GM23248 (cell line): ENCODE measurements at regions not wholly inside any gene's neighbourhood (a gene's known extent, or its start where the extent isn't known, plus 50 kb on each side); places are given as distances from the start of the nearest gene placed in this dataset.
"Not testable (repeated sequence)": the region's sequence is repeated elsewhere in the genome, so short reads cannot be mapped to it uniquely, and the experiment has no call there.

Experiments used
- DNase-seq: peaks from one replicate; pipeline ENCODE4 v3.0.0-alpha.2; 2015
- H2AFZ ChIP-seq: fragments of 200-600 bp; sonication (generic); 2 replicates; pipeline ENCODE4 v1.6.1; 2016; ENCODE audit warnings: antibody characterized with exemption
- H3F3A ChIP-seq: fragments of 200-600 bp; sonication (generic); 2 replicates; pipeline ENCODE4 v1.6.1; 2016; ENCODE audit warnings: mild to moderate bottlenecking, antibody characterized with exemption, mixed run types; ENCODE audit not compliant: insufficient read depth
- H3K27ac ChIP-seq: fragments of 200-600 bp; sonication (generic); 2 replicates; pipeline ENCODE4 v1.5.1; 2016; ENCODE audit warnings: mild to moderate bottlenecking
- H3K27me3 ChIP-seq: fragments of 200-600 bp; sonication (generic); replicated peaks from 2 replicates; pipeline ENCODE4 v1.6.1; 2016; ENCODE audit warnings: mild to moderate bottlenecking; ENCODE audit not compliant: insufficient read depth
- H3K36me3 ChIP-seq: fragments of 200-600 bp; sonication (generic); 2 replicates; pipeline ENCODE4 v1.6.1; 2016; ENCODE audit warnings: low read depth, mild to moderate bottlenecking
- H3K4me1 ChIP-seq: fragments of 200-600 bp; sonication (generic); 2 replicates; pipeline ENCODE4 v1.6.1; 2016; ENCODE audit warnings: mild to moderate bottlenecking; ENCODE audit not compliant: insufficient read depth
- H3K4me2 ChIP-seq: fragments of 200-600 bp; sonication (generic); one replicate; pipeline ENCODE4 v1.6.1; 2016; ENCODE audit warnings: mild to moderate bottlenecking; ENCODE audit not compliant: unreplicated experiment
- H3K4me3 ChIP-seq: fragments of 200-600 bp; sonication (generic); 2 replicates; pipeline ENCODE4 v1.5.1; 2016; ENCODE audit warnings: mild to moderate bottlenecking
- H3K79me2 ChIP-seq: fragments of 200-600 bp; sonication (generic); 2 replicates; pipeline ENCODE4 v1.6.1; 2016; ENCODE audit warnings: mild to moderate bottlenecking; ENCODE audit not compliant: insufficient read depth
- H3K9ac ChIP-seq: fragments of 200-600 bp; sonication (generic); 2 replicates; pipeline ENCODE4 v1.6.1; 2016; ENCODE audit warnings: mild to moderate bottlenecking
- H3K9me2 ChIP-seq: fragments of 200-600 bp; sonication (generic); 2 replicates; pipeline ENCODE4 v1.6.1; 2016; ENCODE audit warnings: mixed run types, mild to moderate bottlenecking, moderate library complexity; ENCODE audit not compliant: insufficient read depth
- H3K9me3 ChIP-seq: fragments of 200-600 bp; sonication (generic); one replicate; pipeline ENCODE4 v1.6.1; 2017; ENCODE audit warnings: low read depth
- H4K20me1 ChIP-seq: fragments of 200-600 bp; sonication (generic); 2 replicates; pipeline ENCODE4 v1.6.0; 2016; ENCODE audit not compliant: insufficient read depth
- EZH2 ChIP-seq: fragments of 200-600 bp; sonication (generic); IDR thresholded peaks from 2 replicates; pipeline ENCODE4 v1.6.1; 2018; ENCODE audit warnings: antibody characterized with exemption, mild to moderate bottlenecking; ENCODE audit not compliant: insufficient read depth, poor library complexity, severe bottlenecking
- EZH2phosphoT487 ChIP-seq: fragments of 200-600 bp; sonication (generic); IDR thresholded peaks from 2 replicates; pipeline ENCODE4 v1.6.1; 2018; ENCODE audit warnings: antibody characterized with exemption, moderate library complexity, mild to moderate bottlenecking, low read depth; ENCODE audit not compliant: insufficient read depth
- WGBS, 2 experiments: methylation state at CpG; one replicate each; pipeline ENCODE4 v1.1.6; 2015 to 2017; ENCODE audit warnings: low lambda C conversion rate in 2 of 2, low coverage in 1 of 2; ENCODE audit errors: missing lambda C conversion rate in 2 of 2; 5-methylcytosine and 5-hydroxymethylcytosine counted together
- in situ Hi-C: fragments of 300-500 bp; cut with MboI; formaldehyde crosslinking; loops from 2 replicates; pipeline ENCODE4 v1.15.0; 2020

- in situ Hi-C loops = no loop called here
- no peaks in the 10 kb centered on the region for H3K9me3 ChIP-seq
- no peak overlapping the region for H3K9ac ChIP-seq
- no peak overlapping the region for H3K27ac ChIP-seq
- WGBS, 2 experiments = 9 to 19% methylated on average over 4 of the region's 4 CpGs
- no peak overlapping the region for H2AFZ ChIP-seq
- no peak overlapping the region for H3K4me3 ChIP-seq
- no peak overlapping the region for H3K4me2 ChIP-seq
- TF ChIP-seq EZH2 = no peak
- TF ChIP-seq EZH2phosphoT487 = no peak
- H4K20me1 ChIP-seq = no peaks in the 10 kb centered on the region
- H3K4me1 ChIP-seq = no peaks in the 10 kb centered on the region
- H3K27me3 ChIP-seq = no peaks in the 10 kb centered on the region
- no peaks in the 10 kb centered on the region for H3F3A ChIP-seq
- no peak for DNase-seq
- no peaks in the 10 kb centered on the region for H3K79me2 ChIP-seq
- H3K36me3 ChIP-seq = no peaks in the 10 kb centered on the region
- H3K9me2 ChIP-seq = no peaks in the 10 kb centered on the region
Measured at GRCh38 chr7:159296093-159296681, 151.5 kb upstream of the VIPR2 start.

DNA sequence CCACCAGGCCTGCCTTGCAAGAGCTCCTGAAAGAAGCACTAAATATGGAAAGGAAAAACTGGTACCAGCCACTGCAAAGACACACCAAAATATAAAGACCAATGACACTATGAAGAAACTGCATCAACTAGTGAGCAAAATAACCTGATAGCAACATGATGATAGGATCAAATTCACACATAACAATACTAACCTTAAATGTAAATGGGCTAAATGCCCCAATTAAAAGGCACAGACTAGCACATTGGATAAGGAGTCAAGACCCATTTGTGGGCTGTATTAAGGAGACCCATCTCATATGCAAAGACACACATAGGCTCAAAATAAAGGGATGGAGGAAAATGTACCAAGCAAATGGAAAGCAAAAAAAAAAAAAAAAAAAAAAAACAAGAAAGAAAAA, 141.8 kb upstream of the VIPR2 start:
- H3K36me3 ChIP-seq, H3K4me1 ChIP-seq, H2AFZ ChIP-seq, in situ Hi-C loops, H3K9me2 ChIP-seq, H3K4me3 ChIP-seq, H3K27ac ChIP-seq, H3K79me2 ChIP-seq, DNase-seq, H3K9me3 ChIP-seq, H3K4me2 ChIP-seq, H4K20me1 ChIP-seq, H3K9ac ChIP-seq, H3F3A ChIP-seq, H3K27me3 ChIP-seq: not testable (repeated sequence)

GRCh38 chr7:159281573-159281972, 136.9 kb upstream of the VIPR2 start:
- Histone ChIP-seq H3K4me1 (no peaks in the 10 kb centered on the region), H3K4me3 (no peak overlapping the region), H3K9ac (no peak overlapping the region), H2AFZ (no peak overlapping the region), H3K9me2 (no peaks in the 10 kb centered on the region), H3K27me3 (no peaks in the 10 kb centered on the region), H3K9me3 (no peaks in the 10 kb centered on the region), H3K4me2 (no peak overlapping the region), H3K27ac (no peak overlapping the region), H3K79me2 (no peaks in the 10 kb centered on the region), H3F3A (no peaks in the 10 kb centered on the region), H4K20me1 (no peaks in the 10 kb centered on the region), H3K36me3 (no peaks in the 10 kb centered on the region)
- WGBS, 2 experiments = 17 to 18% methylated on average over 3 of the region's 3 CpGs
- in situ Hi-C loops = no loop called here
- no peak for DNase-seq
- TF ChIP-seq EZH2phosphoT487 = no peak
- TF ChIP-seq EZH2 = no peak

GRCh38 chr7:159280008-159280407, 135.3 kb upstream of the VIPR2 start:
- Histone ChIP-seq H3K36me3 (no peaks in the 10 kb centered on the region), H3K79me2 (no peaks in the 10 kb centered on the region), H2AFZ (no peak overlapping the region), H3K4me2 (no peak overlapping the region), H3K27ac (no peak overlapping the region), H3K27me3 (no peaks in the 10 kb centered on the region), H3K9me3 (no peaks in the 10 kb centered on the region), H3K9ac (no peak overlapping the region), H3K4me3 (no peak overlapping the region), H3K4me1 (no peaks in the 10 kb centered on the region), H3F3A (no peaks in the 10 kb centered on the region), H4K20me1 (no peaks in the 10 kb centered on the region), H3K9me2 (no peaks in the 10 kb centered on the region)
- in situ Hi-C loops = no loop called here
- TF ChIP-seq EZH2 = no peak
- TF ChIP-seq EZH2phosphoT487 = no peak
- WGBS, 2 experiments = 14 to 23% methylated on average over 3 of the region's 3 CpGs
- no peak for DNase-seq

DNA sequence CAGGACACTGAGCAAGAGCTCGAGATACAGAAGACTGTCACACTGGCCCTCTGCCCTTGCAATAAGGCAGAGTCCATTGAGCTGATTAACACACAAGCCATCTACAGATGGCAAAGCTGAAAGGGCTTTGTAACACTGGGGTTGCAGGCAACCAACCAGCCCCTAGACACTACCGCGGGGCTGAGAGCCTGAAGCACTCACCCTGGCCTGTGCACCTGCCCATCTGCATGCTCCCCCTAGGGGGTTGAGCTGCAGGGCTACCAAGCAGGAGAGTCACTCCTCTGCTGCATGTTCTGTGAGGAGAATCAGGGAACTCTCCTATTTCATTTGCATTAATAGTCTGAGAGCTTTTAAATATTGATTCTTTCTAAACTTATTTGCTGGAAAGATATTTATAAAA, 128.1 kb upstream of the VIPR2 start:
- Histone ChIP-seq H3K9me3 (peaks cover 2% of the 10 kb centered on the region), H3K4me2 (no peak overlapping the region), H3K4me1 (no peaks in the 10 kb centered on the region), H3K4me3 (no peak overlapping the region), H3K9ac (no peak overlapping the region), H2AFZ (no peak overlapping the region), H3K9me2 (no peaks in the 10 kb centered on the region), H3K36me3 (no peaks in the 10 kb centered on the region), H3K27ac (no peak overlapping the region), H3F3A (no peaks in the 10 kb centered on the region), H3K27me3 (no peaks in the 10 kb centered on the region), H4K20me1 (no peaks in the 10 kb centered on the region), H3K79me2 (no peaks in the 10 kb centered on the region)
- DNase-seq = no peak
- 40 to 51% methylated on average over 3 of the region's 3 CpGs for WGBS, 2 experiments
- in situ Hi-C loops = no loop called here
- no peak for TF ChIP-seq EZH2phosphoT487
- no peak for TF ChIP-seq EZH2
